ENCODE measurements at regions not wholly inside any gene's neighbourhood (a gene's known extent, or its start where the extent isn't known, plus 50 kb on each side); places are given as distances from the start of the nearest gene placed in this dataset.

- H3K9me3 ChIP-seq, result no peaks in the 10 kb centered on the region
- TF ChIP-seq POLR2A (IDR thresholded peaks at IDR 0.05), result no peak
- TF ChIP-seq, protein P1, sequence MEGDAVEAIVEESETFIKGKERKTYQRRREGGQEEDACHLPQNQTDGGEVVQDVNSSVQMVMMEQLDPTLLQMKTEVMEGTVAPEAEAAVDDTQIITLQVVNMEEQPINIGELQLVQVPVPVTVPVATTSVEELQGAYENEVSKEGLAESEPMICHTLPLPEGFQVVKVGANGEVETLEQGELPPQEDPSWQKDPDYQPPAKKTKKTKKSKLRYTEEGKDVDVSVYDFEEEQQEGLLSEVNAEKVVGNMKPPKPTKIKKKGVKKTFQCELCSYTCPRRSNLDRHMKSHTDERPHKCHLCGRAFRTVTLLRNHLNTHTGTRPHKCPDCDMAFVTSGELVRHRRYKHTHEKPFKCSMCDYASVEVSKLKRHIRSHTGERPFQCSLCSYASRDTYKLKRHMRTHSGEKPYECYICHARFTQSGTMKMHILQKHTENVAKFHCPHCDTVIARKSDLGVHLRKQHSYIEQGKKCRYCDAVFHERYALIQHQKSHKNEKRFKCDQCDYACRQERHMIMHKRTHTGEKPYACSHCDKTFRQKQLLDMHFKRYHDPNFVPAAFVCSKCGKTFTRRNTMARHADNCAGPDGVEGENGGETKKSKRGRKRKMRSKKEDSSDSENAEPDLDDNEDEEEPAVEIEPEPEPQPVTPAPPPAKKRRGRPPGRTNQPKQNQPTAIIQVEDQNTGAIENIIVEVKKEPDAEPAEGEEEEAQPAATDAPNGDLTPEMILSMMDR (IDR thresholded peaks at IDR 0.05), result no peak
- no peak overlapping the region for H3K4me3 ChIP-seq
- intact Hi-C loops (cut with DNase I), result no loop called here
- DNase-seq, result no peak
- 76 to 86% (median 80%) methylated on average over 9 of the region's 9 CpGs for WGBS, 4 donors
- no peak overlapping the region for H3K27ac ChIP-seq
- H3K4me1 ChIP-seq, result no peaks in the 10 kb centered on the region
- ATAC-seq, result no peak
- H3K27me3 ChIP-seq, result no peaks in the 10 kb centered on the region
- no peaks in the 10 kb centered on the region for H3K36me3 ChIP-seq
Measured at GRCh38 chr6:100210137-100211117, 216.4 kb upstream of the MCHR2 start.

GRCh38 chr6:100209323-100210136 is 215.5 kb upstream of the MCHR2 start:
- 68 to 79% (median 71%) methylated on average over 2 of the region's 2 CpGs for WGBS, 4 donors
- no peaks in the 10 kb centered on the region for H3K36me3 ChIP-seq

GRCh38 chr6:100203400-100203799 is 209.4 kb upstream of the MCHR2 start:
- TF ChIP-seq, protein P1 (IDR thresholded peaks at IDR 0.05), result no peak
- TF ChIP-seq POLR2A (IDR thresholded peaks at IDR 0.05), result no peak
- Histone ChIP-seq H3K27ac (peak overlapping the region in 1 of 12 donors; percentile 6), H3K9me3 (peaks cover 0 to 4% (median 0%) of the 10 kb centered on the region in 12 donors), H3K4me3 (no peak overlapping the region), H3K36me3 (no peaks in the 10 kb centered on the region), H3K27me3 (no peaks in the 10 kb centered on the region), H3K4me1 (no peaks in the 10 kb centered on the region)
- no peak for DNase-seq
- ATAC-seq, result peak in 1 of 4 donors; percentile 59
- 79 to 86% (median 85%) methylated on average over 3 of the region's 3 CpGs for WGBS, 4 donors
- intact Hi-C loops (cut with DNase I), result no loop called here

More at GRCh38 chr6:100209323-100210136, 215.5 kb upstream of the MCHR2 start:
- no peak overlapping the region for H3K27ac ChIP-seq
- no peaks in the 10 kb centered on the region for H3K27me3 ChIP-seq
- H3K4me3 ChIP-seq, result no peak overlapping the region
- intact Hi-C loops (cut with DNase I), result no loop called here
- no peak for TF ChIP-seq POLR2A (IDR thresholded peaks at IDR 0.05)
- TF ChIP-seq, protein P1 (IDR thresholded peaks at IDR 0.05), result no peak
- no peaks in the 10 kb centered on the region for H3K4me1 ChIP-seq
- ATAC-seq, result no peak
- H3K9me3 ChIP-seq, result no peaks in the 10 kb centered on the region
- no peak for DNase-seq

Measured in heart left ventricle (tissue), 16 donors.